HG03521 (cell line): ENCODE measurements at regions not wholly inside any gene's neighbourhood (a gene's known extent, or its start where the extent isn't known, plus 50 kb on each side); places are given as distances from the start of the nearest gene placed in this dataset.
"Not testable (repeated sequence)": the region's sequence is repeated elsewhere in the genome, so short reads cannot be mapped to it uniquely, and the experiment has no call there.

ENCODE experiments used
- ATAC-seq: cut with Tn5 transposase; IDR thresholded peaks from one replicate; pipeline ENCODE4 v1.9.1; 2021; ENCODE audit warnings: mild to moderate bottlenecking, moderate library complexity; ENCODE audit not compliant: unreplicated experiment

DNA sequence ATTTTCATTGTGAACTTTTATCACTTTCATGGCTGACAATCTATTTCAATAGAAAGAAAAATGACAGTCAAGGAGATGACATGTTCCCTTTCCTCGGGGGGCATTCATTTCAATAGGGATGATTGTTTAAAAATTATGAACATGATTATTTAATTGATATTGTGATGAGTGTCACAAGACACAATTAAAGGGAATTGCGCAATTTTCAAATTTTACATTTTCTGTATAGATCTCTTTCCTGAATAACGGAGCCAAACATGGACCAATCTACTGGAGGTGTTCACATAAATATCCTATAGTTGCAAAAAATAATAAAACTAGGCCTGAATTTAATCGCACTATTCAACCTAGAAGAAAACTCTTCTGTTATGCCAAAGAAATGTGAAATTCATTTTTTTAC is 1274.6 kb downstream of the SLITRK5 start:
- ATAC-seq, result no peak

DNA sequence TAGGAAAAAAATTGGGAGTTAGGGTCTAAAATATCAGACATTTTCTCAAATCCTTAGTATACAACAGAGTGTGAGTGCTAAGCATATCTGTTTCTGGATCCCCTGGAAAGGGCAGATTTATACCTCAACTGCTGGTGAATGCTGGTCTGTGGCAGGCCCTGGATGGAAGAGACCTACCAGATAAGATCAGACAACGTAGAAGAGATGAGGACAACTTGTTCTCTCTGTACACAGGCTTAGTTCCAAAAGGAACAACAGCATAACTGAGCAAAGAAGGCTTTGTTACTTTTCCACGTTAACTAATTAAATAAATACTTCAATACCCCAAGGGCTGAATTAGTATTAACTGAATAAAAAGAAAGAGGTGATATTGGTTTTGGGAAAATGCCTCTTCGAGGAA is 1277.3 kb downstream of the SLITRK5 start:
- ATAC-seq, result no peak

DNA sequence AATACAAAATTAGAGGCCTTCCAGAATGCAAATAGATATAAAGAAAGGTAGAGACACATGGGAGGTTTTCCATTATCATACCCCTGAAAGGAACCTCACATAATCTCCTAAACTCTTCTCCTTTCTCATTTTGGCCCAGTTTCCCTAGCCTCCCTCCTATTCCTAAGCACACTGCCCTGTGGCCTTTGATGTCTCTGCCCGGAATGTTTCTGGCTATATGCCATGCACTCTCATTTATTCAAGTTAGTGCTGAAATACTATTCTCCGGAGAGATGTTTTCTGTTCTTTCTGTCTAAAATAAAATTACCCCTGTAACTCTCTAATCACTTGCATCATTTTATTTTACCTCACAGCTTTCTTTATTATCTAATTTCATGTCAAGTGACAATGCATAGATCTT is 1287.7 kb downstream of the SLITRK5 start:
- no peak for ATAC-seq

DNA sequence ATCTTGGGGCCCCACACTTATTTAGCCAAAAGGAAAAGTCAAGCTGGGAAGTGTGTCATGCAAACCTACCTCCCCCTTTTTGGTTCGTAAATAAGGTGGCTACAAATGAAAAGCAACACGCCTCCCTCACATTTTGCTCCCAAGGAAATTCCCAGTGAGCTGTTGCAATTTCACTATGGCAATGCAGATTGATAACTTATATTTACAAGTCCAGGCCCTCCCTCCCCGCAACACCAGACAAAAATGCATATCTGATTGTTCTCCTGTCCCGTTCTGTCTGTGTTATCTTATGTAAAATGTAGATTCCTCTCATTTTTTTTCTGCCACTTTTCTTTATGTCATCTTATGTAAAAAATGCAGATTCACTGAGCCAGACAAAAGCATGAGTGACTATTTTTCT is 1305.3 kb downstream of the SLITRK5 start:
- ATAC-seq, result no peak

- ATAC-seq, result no peak
Observed at GRCh38 chr13:88978607-88979006, 1307.4 kb downstream of the SLITRK5 start.

DNA sequence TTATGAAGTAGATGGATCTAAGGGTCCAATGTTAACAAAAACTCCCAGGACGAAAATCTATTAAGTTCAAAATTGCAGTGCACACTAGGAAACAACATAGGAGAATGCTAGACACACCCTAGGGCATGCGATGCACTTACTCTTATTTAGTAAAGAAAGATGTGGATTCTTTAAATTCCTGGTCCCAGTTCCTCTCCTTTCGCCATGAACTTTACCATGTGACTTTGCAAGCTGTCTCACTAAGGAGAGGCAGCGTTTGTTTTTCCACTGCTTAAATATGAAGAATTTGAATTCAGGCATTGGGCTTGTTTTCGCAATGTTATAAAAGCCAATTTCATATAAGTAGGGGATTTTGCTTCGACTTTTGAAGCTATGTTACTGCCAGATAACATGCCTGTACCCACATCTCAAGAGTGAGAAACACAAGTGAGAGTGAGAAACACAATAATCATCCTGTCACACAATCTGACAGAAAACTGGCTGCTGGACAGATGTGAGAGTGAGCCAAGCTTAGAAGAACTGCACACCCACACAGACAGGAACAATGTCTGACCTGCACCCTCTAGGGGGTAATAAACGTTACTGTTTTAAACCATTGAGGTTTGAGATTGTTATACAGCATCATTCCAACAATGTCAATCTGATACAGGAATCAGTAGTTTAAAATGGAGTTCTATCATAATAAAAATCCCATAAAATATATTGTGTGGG is 1308.4 kb downstream of the SLITRK5 start:
- no peak for ATAC-seq

DNA sequence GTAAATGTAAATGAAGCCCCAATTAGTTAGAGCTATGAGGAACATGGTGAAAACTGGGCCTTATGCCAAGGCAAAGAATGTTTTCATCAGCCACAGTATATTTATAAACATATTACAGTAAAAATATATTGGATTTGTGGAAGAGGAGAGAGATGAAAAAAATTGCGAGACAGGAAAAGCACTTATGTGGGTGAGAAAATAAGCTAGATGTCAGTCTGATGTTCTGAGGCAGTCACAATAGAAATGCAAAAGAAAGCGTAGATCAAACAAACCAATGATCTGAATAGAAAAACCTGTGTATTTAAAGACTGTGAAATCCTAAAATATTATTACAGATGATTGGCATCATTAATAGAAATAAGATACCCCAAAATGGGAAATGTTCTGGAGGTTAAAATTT is 1332.5 kb downstream of the SLITRK5 start:
- no peak for ATAC-seq

GRCh38 chr13:89011615-89012014 is 1340.4 kb downstream of the SLITRK5 start:
- ATAC-seq, result no peak

DNA sequence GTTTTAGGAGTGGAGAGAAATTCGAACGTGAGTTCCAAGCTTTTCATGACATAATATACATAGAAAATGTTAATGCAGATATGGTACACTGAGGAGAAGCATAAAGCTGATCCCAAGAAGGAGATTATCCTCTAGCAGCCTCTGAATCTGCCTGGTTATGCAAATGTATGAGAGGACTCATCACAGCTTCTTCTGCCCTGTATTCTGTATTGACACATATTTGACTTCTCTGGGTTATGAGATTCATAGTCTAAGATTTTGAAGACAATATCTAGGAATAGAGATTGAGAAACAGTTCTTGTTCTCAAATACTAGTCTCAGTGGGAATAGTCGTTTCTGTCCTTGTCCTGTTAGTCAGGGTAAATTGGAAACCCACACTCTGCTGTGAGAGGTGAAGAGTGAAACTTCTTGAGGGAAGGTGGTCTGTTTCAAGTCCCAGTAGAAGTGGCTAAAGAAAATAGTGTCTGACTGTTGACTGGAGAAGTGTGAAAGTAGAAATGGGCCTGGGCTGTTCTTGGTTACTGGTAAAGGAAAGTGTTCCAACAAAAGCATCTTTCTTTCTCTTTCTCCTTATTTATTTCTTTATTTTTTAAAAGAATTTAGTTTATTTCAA is 1356.6 kb downstream of the SLITRK5 start:
- ATAC-seq, result no peak

DNA sequence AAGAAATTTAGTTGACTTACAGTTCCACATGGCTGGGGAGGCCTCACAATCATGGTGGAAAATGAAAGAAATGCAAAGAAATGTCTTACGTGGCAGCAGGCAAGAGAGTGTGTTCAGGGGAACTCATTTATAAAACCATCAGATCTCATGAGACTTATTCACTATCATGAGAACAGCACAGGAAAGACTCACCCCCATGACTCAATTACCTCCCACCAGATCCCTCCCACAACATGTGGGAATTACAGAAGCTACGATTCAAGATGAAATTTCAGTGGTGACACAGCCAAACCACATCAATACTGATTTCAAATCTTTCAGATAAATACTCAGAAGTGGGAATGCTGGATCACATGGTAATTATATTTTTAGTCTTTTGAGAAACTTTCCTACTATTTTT is 1357.9 kb downstream of the SLITRK5 start:
- ATAC-seq, result no peak

DNA sequence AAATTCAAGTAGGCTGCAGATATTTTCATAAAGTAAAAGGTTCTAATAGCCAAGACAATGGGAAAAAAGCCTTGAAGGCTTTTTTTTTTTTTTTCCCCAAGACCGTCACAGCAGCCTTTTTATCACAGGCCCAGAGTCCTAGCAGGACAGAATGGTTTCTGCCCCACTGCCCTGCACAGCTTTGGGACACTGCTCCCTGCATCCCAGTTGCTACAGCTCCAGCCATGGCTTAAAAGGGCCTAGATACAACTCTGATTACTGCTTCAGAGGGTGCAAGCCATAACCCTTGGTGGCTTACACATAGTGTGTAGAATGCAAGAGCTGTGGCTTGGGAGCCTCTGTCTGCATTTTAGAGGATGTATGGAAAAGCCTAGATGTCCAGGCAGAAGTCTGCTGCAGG is 1362.8 kb downstream of the SLITRK5 start:
- ATAC-seq, result no peak

- no peak for ATAC-seq
Observed at GRCh38 chr13:89052699-89053098, 1381.5 kb downstream of the SLITRK5 start.

GRCh38 chr13:89053418-89053817 is 1382.2 kb downstream of the SLITRK5 start:
- no peak for ATAC-seq

DNA sequence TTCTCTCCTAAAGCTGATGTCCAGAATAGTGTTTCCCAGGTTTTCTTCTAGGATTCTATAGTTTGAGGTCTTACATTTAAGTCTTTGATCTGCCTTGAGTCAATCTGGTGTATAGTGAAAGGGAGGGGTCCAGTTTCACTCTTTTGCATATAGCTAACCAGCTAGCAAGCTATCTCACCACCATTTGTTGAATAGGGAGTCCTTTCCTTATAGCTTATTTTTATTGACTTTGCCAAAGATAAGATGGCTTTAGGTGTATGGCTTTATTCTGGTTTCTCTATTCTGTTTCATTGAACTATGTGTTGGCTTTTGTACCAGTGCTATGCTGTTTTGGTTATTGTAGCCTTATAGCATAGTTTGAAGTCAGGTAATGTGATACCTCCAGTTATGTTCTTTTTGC is 1386.1 kb downstream of the SLITRK5 start:
- ATAC-seq, result no peak

DNA sequence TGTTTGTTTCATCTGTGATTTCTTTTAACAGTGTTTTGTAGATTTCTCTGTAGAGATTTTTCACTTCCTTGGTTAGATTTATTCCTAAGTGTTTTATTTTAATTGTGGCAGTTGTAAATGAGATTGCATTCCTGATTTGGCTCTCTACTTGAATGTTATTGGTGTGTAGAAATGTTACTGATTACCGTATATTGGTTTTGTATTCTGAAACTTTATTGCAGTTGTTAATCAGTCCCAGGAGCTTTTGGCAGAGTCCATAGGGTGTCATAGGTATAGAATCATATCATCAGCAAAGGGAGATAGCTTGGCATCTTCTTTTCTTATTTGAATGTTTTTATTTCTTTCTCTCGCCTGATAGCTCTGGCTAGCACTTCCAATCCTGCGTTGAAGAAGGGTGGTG is 1386.7 kb downstream of the SLITRK5 start:
- no peak for ATAC-seq

- no peak for ATAC-seq
Observed at GRCh38 chr13:89061821-89062220, 1390.7 kb downstream of the SLITRK5 start.

DNA sequence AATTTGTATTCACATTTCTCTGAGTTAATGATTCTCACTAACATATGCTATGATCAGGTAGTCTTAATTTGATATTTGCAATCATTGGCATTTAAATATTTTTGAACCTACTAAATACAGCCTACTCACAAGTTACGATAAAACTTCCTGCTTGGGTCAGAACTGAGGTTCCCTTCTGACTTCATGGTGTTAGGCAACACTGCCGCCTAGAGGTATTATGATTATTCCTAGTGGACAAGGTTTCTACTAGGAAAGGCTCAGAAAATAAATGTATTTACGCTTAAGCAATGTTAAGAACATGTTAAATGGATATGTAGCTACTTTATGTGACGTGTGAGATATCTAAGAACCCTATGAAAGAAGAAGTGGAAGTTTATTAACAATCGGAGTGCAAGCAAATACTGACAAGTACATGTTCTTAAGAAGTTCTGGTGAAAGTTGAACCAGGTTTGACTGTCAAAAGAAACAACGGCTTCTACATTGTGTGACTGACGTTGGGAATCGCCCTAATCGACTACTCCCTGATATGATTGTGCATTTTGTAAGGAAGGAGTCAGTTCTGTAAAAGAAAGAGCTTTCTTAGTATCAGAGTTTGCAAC is 1395.8 kb downstream of the SLITRK5 start:
- ATAC-seq, result no peak

DNA sequence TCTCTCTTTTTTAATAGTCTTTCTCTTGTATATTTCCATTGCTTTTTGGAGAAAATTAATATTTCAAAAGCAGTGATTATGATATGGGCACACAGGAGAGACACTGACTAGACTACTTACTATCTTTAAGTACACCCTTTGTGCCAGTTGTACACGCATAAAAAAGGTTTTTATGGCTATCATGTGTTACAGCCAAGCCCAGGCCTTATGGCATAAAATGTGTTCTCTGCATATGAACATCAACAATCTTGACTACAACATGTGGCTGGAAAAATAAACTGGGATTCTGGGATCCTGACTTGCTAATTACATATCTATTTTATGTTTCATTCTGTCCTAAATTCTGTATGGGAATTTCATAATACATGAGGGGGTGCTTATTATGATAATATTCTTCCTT is 1401.8 kb downstream of the SLITRK5 start:
- ATAC-seq, result no peak

- ATAC-seq, result no peak
Observed at GRCh38 chr13:89076622-89077021, 1405.5 kb downstream of the SLITRK5 start.

DNA sequence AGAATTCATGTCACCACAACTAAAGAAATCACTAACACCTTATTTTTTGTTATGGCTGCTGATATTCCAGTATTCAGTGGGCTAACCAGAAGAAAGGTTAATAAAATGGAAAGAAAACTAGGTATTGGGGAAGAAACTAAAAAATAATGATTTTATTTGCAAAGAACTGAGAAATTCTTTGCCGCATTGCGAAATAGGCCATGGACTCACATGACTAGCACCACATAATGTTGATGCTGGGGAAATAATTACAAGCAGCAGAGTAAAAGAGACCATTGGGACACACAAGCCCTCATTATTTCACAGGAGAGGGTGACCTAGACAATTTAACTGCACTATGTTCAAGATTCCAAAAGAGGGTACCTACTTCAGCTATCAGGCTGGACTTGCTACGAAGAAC is 1411.5 kb downstream of the SLITRK5 start:
- no peak for ATAC-seq

- not testable (repeated sequence) for ATAC-seq
Observed at GRCh38 chr13:89088107-89088506, 1416.9 kb downstream of the SLITRK5 start.

DNA sequence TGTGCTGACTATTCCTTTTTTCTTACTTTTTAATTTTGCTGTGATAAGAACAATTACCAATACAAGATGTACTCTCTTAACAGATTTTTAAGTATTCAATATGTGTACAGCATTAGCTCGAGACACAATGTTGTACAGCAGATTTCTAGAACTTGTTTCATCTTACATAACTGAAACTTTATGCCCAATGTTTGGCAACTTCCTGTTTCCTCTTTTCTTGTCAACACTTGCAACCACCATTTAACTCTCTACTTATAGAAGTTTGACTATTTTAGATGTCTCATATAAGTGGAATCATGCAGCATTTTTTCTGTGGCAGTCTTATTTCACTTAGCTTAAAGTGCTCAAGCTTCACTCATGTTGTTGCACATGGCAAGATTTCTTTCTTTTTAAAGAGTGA is 1426.8 kb downstream of the SLITRK5 start:
- no peak for ATAC-seq
